Activated CD4-positive, alpha-beta T cell treated with anti-CD3 and anti-CD28 coated beads, Interleukin-2, amount 50 U/mL, for 4 hours (primary cell): ENCODE measurements at regions not wholly inside any gene's neighbourhood (a gene's known extent, or its start where the extent isn't known, plus 50 kb on each side); places are given as distances from the start of the nearest gene placed in this dataset.

Experiments
- DNase-seq, 2 experiments: peaks; one replicate each; pipeline ENCODE4 v3.0.0-alpha.2; 2020

GRCh38 chr20:60215816-60216730, 257.9 kb downstream of the CDH26 start:
- no peak for DNase-seq

- no peak for DNase-seq
Measured at GRCh38 chr20:60219231-60219630, 261.0 kb downstream of the CDH26 start.

GRCh38 chr20:60219984-60220562, 261.9 kb downstream of the CDH26 start:
- no peak for DNase-seq

GRCh38 chr20:60220706-60221105, 262.5 kb downstream of the CDH26 start:
- no peak for DNase-seq

GRCh38 chr20:60221593-60221992, 263.4 kb downstream of the CDH26 start:
- no peak for DNase-seq

GRCh38 chr20:60222497-60222896, 264.3 kb downstream of the CDH26 start:
- no peak for DNase-seq

GRCh38 chr20:60223174-60223573, 265.0 kb downstream of the CDH26 start:
- DNase-seq: no peak

- DNase-seq: no peak
Measured at GRCh38 chr20:60224914-60225313, 266.7 kb downstream of the CDH26 start.

- DNase-seq: no peak
Measured at GRCh38 chr20:60228255-60228654, 270.0 kb downstream of the CDH26 start.

GRCh38 chr20:60232380-60232779, 274.2 kb downstream of the CDH26 start:
- no peak for DNase-seq

GRCh38 chr20:60233018-60233630, 274.9 kb downstream of the CDH26 start:
- DNase-seq: no peak

GRCh38 chr20:60236613-60237012, 278.4 kb downstream of the CDH26 start:
- DNase-seq: no peak

GRCh38 chr20:60237981-60238380, 279.8 kb downstream of the CDH26 start:
- DNase-seq: no peak

GRCh38 chr20:60238992-60239660, 280.9 kb downstream of the CDH26 start:
- no peak for DNase-seq

GRCh38 chr20:60239956-60240355, 281.7 kb downstream of the CDH26 start:
- DNase-seq: no peak

GRCh38 chr20:60240415-60240814, 282.2 kb downstream of the CDH26 start:
- DNase-seq: no peak

- DNase-seq: no peak
Measured at GRCh38 chr20:60240986-60241385, 282.8 kb downstream of the CDH26 start.

GRCh38 chr20:60242836-60243505, 284.7 kb downstream of the CDH26 start:
- DNase-seq: no peak

- no peak for DNase-seq
Measured at GRCh38 chr20:60244373-60245146, 286.3 kb downstream of the CDH26 start.

GRCh38 chr20:60246751-60247150, 288.5 kb downstream of the CDH26 start:
- no peak for DNase-seq

GRCh38 chr20:60249436-60249835, 291.2 kb downstream of the CDH26 start:
- DNase-seq: no peak

GRCh38 chr20:60250251-60250650, 292.0 kb downstream of the CDH26 start:
- no peak for DNase-seq
